Testis (tissue), 2 donors: ENCODE measurements at regions not wholly inside any gene's neighbourhood (a gene's known extent, or its start where the extent isn't known, plus 50 kb on each side); places are given as distances from the start of the nearest gene placed in this dataset.

Experiments
- DNase-seq: peaks from one replicate; pipeline ENCODE4 v3.0.0-alpha.2; 2019
- H3K27ac ChIP-seq, 2 donors: fragments of 200-600 bp; sonication (generic); one replicate each; pipeline ENCODE4 v1.5.1; 2019
- H3K27me3 ChIP-seq: fragments of 200-600 bp; sonication (generic); one replicate; pipeline ENCODE4 v1.5.1; 2019
- H3K36me3 ChIP-seq: fragments of 200-600 bp; sonication (generic); one replicate; pipeline ENCODE4 v1.5.1; 2017; ENCODE audit warnings: low read depth; ENCODE audit errors: missing control alignments
- H3K4me1 ChIP-seq: fragments of 200-600 bp; sonication (generic); one replicate; pipeline ENCODE4 v1.5.1; 2019
- H3K4me3 ChIP-seq, 2 donors: fragments of 200-600 bp; sonication (generic); one replicate each; pipeline ENCODE4 v1.5.1; 2017 to 2019
- H3K9me3 ChIP-seq: fragments of 200-600 bp; sonication (generic); one replicate; pipeline ENCODE4 v1.5.1; 2017
- POLR2A ChIP-seq: fragments of 450-650 bp; IDR thresholded peaks from one replicate; pipeline ENCODE4 v1.6.1; 2017; ENCODE audit warnings: antibody characterized with exemption, mild to moderate bottlenecking, moderate library complexity
- WGBS, 2 donors: methylation state at CpG; one replicate each; pipeline ENCODE4 v1.1.5; 2018; 5-methylcytosine and 5-hydroxymethylcytosine counted together
- intact Hi-C: fragments of 100-400 bp; cut with DNase I; formaldehyde crosslinking; loops from one replicate; pipeline ENCODE4 v1.15.1; 2023; ENCODE audit warnings: low total_unique reads
- TF ChIP-seq, protein P1 (sequence below), 3 experiments: fragments of 450-650 bp in 2 of 3; fragments of 200-600 bp in 1 of 3; sonication (generic) in 1 of 3; IDR thresholded peaks; one replicate each; pipeline ENCODE4 v1.5.1; 2016 to 2019; ENCODE audit warnings: antibody characterized with exemption in 3 of 3, mild to moderate bottlenecking in 2 of 3, moderate library complexity in 1 of 3

DNA sequence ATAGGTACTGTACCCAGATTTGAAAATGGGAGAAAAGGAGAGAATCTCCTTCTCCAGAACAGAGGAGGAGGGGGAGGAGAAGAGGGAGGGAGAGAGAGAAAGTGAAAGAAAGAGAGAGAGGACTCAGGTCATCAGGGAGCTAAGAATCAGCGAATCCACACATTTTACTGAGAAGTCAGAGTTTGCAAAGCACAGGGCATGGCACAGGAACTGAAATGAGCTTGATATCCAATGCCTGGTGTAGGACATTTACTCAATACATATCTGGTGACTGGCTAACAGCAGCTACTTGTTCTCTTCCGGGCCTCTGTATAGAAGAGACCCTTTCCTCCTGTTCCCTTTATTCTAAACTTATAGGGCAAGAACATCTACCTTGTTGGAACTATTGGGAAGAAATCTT lies 375.1 kb downstream of the KLF5 start:
- WGBS, 2 donors: 90 to 92% methylated on average over 2 of the region's 2 CpGs
- intact Hi-C loops: no loop called here
- DNase-seq: no peak

DNA sequence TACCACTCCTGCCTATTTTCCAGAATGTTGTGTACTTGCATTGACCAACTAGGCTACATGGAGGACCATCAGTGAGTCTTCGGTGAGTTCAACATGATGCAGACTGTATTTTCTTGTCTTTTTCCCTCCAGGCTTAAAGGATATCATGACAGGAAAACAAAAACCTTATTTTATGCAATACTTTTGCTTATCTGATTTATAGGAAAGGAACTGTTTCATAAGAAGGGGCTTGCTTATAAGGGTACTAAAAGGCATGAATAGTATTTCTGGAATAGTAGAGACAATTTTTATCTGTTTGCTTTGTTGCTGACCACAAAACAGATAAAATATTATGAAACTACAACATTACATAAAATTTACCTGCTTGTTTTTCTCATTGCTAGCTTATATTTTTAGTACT lies 374.7 kb downstream of the KLF5 start:
- Histone ChIP-seq H3K27me3 (no peaks in the 10 kb centered on the region), H3K36me3 (no peaks in the 10 kb centered on the region), H3K27ac (no peak overlapping the region), H3K9me3 (no peaks in the 10 kb centered on the region), H3K4me3 (no peak overlapping the region), H3K4me1 (no peaks in the 10 kb centered on the region)
- DNase-seq: no peak
- intact Hi-C loops: no loop called here
- no peak for TF ChIP-seq POLR2A
- TF ChIP-seq, protein P1, sequence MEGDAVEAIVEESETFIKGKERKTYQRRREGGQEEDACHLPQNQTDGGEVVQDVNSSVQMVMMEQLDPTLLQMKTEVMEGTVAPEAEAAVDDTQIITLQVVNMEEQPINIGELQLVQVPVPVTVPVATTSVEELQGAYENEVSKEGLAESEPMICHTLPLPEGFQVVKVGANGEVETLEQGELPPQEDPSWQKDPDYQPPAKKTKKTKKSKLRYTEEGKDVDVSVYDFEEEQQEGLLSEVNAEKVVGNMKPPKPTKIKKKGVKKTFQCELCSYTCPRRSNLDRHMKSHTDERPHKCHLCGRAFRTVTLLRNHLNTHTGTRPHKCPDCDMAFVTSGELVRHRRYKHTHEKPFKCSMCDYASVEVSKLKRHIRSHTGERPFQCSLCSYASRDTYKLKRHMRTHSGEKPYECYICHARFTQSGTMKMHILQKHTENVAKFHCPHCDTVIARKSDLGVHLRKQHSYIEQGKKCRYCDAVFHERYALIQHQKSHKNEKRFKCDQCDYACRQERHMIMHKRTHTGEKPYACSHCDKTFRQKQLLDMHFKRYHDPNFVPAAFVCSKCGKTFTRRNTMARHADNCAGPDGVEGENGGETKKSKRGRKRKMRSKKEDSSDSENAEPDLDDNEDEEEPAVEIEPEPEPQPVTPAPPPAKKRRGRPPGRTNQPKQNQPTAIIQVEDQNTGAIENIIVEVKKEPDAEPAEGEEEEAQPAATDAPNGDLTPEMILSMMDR (IDR thresholded peaks at IDR 0.05): no peak
- WGBS, 2 donors: 50 to 87% methylated on average over 1 of the region's 1 CpG

More for the DNA sequence above, 375.1 kb downstream of the KLF5 start:
- H3K36me3 ChIP-seq: no peaks in the 10 kb centered on the region
- no peaks in the 10 kb centered on the region for H3K27me3 ChIP-seq
- H3K9me3 ChIP-seq: no peaks in the 10 kb centered on the region
- no peaks in the 10 kb centered on the region for H3K4me1 ChIP-seq
- H3K4me3 ChIP-seq: no peak overlapping the region
- no peak for TF ChIP-seq POLR2A
- TF ChIP-seq, protein P1 (IDR thresholded peaks at IDR 0.05): no peak
- no peak overlapping the region for H3K27ac ChIP-seq

DNA sequence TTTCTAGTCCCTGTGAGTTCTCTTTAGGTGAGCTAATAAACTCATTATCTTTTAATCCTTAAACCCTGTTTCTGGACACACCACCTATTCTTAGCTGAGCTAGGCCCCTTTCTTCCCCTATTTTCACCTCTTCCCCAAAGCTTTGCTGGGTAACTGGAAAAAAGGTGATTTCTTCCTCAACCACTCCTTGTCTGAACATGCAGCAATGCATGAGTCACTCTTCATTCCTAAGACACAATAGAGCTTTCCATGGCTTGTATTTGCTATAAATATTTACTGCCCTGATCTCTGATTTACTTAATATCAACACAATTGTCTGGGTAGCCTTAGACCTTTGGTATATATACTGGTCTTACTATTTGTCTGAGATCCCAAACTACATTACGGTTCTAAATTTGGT lies 370.9 kb downstream of the KLF5 start:
- TF ChIP-seq, protein P1 (IDR thresholded peaks at IDR 0.05): no peak
- no peak for TF ChIP-seq POLR2A
- no peak overlapping the region for H3K4me3 ChIP-seq
- intact Hi-C loops: no loop called here
- no peaks in the 10 kb centered on the region for H3K27me3 ChIP-seq
- H3K4me1 ChIP-seq: no peaks in the 10 kb centered on the region
- WGBS, 2 donors: 92 to 97% methylated on average over 1 of the region's 1 CpG
- H3K27ac ChIP-seq: no peak overlapping the region
- no peak for DNase-seq
- no peaks in the 10 kb centered on the region for H3K36me3 ChIP-seq
- no peaks in the 10 kb centered on the region for H3K9me3 ChIP-seq

DNA sequence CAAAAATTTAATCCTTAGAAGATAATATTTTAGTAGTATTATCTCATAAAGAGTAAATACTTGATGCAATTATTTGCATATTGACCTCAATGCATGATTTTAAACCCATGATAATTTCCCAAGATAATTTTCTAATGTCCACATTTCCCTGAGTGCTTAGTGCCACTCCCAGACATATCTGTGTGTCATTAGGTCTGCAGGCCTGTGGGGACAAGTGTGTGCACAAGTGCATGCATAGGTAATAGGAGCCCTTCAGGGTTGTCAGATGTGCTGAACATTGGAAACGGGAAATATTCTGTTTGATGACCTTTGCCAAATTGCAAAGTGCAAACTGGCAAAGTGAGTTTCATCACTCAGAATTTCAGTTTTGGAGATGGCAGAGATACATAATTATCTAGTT lies 369.9 kb downstream of the KLF5 start:
- intact Hi-C loops: no loop called here
- no peak overlapping the region for H3K4me3 ChIP-seq
- H3K9me3 ChIP-seq: no peaks in the 10 kb centered on the region
- WGBS, 2 donors: 78 to 96% methylated on average over 1 of the region's 1 CpG
- no peak for DNase-seq
- H3K27ac ChIP-seq: no peak overlapping the region
- no peaks in the 10 kb centered on the region for H3K4me1 ChIP-seq
- TF ChIP-seq, protein P1 (IDR thresholded peaks at IDR 0.05): no peak
- TF ChIP-seq POLR2A: no peak
- H3K36me3 ChIP-seq: no peaks in the 10 kb centered on the region
- no peaks in the 10 kb centered on the region for H3K27me3 ChIP-seq

DNA sequence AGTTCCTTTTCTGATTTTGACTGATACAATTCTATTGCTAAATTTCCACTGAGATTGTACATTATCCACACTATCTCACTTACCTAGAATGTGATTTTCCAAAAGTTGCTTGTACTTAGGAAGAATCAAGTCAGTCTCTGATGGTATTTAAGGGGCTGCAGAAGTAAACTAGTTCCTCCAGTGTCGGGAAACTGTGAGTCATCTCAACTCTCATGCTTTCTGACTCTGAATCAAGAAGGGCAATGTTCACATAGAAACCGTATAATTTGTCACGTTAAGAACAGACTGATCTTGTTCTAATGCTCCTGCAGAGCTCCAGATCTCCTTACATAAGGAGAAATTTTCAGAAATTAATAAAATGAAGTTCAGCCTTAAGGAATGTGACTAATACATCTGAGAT lies 369.3 kb downstream of the KLF5 start:
- intact Hi-C loops: no loop called here
- Histone ChIP-seq H3K9me3 (no peaks in the 10 kb centered on the region), H3K36me3 (no peaks in the 10 kb centered on the region), H3K27me3 (no peaks in the 10 kb centered on the region), H3K4me1 (no peaks in the 10 kb centered on the region), H3K27ac (no peak overlapping the region), H3K4me3 (no peak overlapping the region)
- no peak for TF ChIP-seq POLR2A
- TF ChIP-seq, protein P1 (IDR thresholded peaks at IDR 0.05): no peak
- 53 to 54% methylated on average over 3 of the region's 3 CpGs for WGBS, 2 donors
- DNase-seq: no peak
